GM21825 (cell line): ENCODE measurements at regions not wholly inside any gene's neighbourhood (a gene's known extent, or its start where the extent isn't known, plus 50 kb on each side); places are given as distances from the start of the nearest gene placed in this dataset.
"Not testable (repeated sequence)": the region's sequence is repeated elsewhere in the genome, so short reads cannot be mapped to it uniquely, and the experiment has no call there.

Experiments used
- ATAC-seq: cut with Tn5 transposase; IDR thresholded peaks from one replicate; pipeline ENCODE4 v1.9.1; 2021; ENCODE audit warnings: mild to moderate bottlenecking, moderate library complexity; ENCODE audit not compliant: unreplicated experiment

GRCh38 chr4:157701695-157701994, 471.2 kb downstream of the GASK1B start:
- no peak for ATAC-seq

- ATAC-seq = no peak
Observed at GRCh38 chr4:157700898-157701694, 471.7 kb downstream of the GASK1B start.

GRCh38 chr4:157689476-157689875, 468.9 kb downstream of the GRIA2 start:
- no peak for ATAC-seq

- no peak for ATAC-seq
Observed at GRCh38 chr4:157687971-157688370, 467.4 kb downstream of the GRIA2 start.

- not testable (repeated sequence) for ATAC-seq
Observed at GRCh38 chr4:157679326-157679725, 458.8 kb downstream of the GRIA2 start.

- no peak for ATAC-seq
Observed at GRCh38 chr4:157678478-157678877, 457.9 kb downstream of the GRIA2 start.

GRCh38 chr4:157674699-157675098, 454.2 kb downstream of the GRIA2 start:
- ATAC-seq = no peak

- no peak for ATAC-seq
Observed at GRCh38 chr4:157667836-157668235, 447.3 kb downstream of the GRIA2 start.

- no peak for ATAC-seq
Observed at GRCh38 chr4:157664726-157665125, 444.2 kb downstream of the GRIA2 start.

- ATAC-seq = no peak
Observed at GRCh38 chr4:157655096-157655809, 434.7 kb downstream of the GRIA2 start.

GRCh38 chr4:157643257-157643656, 422.7 kb downstream of the GRIA2 start:
- no peak for ATAC-seq

- ATAC-seq = no peak
Observed at GRCh38 chr4:157634057-157634456, 413.5 kb downstream of the GRIA2 start.

GRCh38 chr4:157616741-157617472, 396.4 kb downstream of the GRIA2 start:
- no peak for ATAC-seq

GRCh38 chr4:157607996-157608395, 387.5 kb downstream of the GRIA2 start:
- no peak for ATAC-seq

- no peak for ATAC-seq
Observed at GRCh38 chr4:157600583-157600982, 380.1 kb downstream of the GRIA2 start.

- no peak for ATAC-seq
Observed at GRCh38 chr4:157591245-157591644, 370.7 kb downstream of the GRIA2 start.

GRCh38 chr4:157590679-157591078, 370.2 kb downstream of the GRIA2 start:
- ATAC-seq = no peak

GRCh38 chr4:157587681-157588423, 367.3 kb downstream of the GRIA2 start:
- ATAC-seq = no peak

GRCh38 chr4:157582141-157582540, 361.6 kb downstream of the GRIA2 start:
- ATAC-seq = no peak

- no peak for ATAC-seq
Observed at GRCh38 chr4:157576671-157577217, 356.2 kb downstream of the GRIA2 start.

GRCh38 chr4:157575339-157575738, 354.8 kb downstream of the GRIA2 start:
- ATAC-seq = no peak
